Chondrocyte (in vitro differentiated cells): ENCODE measurements at regions not wholly inside any gene's neighbourhood (a gene's known extent, or its start where the extent isn't known, plus 50 kb on each side); places are given as distances from the start of the nearest gene placed in this dataset.

Source experiments
- DNase-seq: peaks from one replicate; pipeline ENCODE4 v3.0.0; 2021; ENCODE audit warnings: mixed read lengths, low spot score
- H3K27ac Mint-ChIP-seq: one replicate; pipeline ENCODE4 v1.8.0; 2021; ENCODE audit warnings: mild to moderate bottlenecking, moderate library complexity, mixed read lengths; ENCODE audit not compliant: unreplicated experiment
- H3K27me3 Mint-ChIP-seq: 2 replicates; pipeline ENCODE4 v1.8.0; 2021; ENCODE audit warnings: low read depth, mixed read lengths
- H3K36me3 Mint-ChIP-seq: 2 replicates; pipeline ENCODE4 v1.8.0; 2021; ENCODE audit warnings: low read depth, mixed read lengths
- H3K4me1 Mint-ChIP-seq: 2 replicates; pipeline ENCODE4 v1.8.0; 2021; ENCODE audit warnings: low read depth, mild to moderate bottlenecking, mixed read lengths
- H3K4me3 Mint-ChIP-seq: one replicate; pipeline ENCODE4 v1.8.0; 2021; ENCODE audit warnings: mild to moderate bottlenecking, moderate library complexity, mixed read lengths; ENCODE audit not compliant: unreplicated experiment
- H3K9me3 Mint-ChIP-seq: 2 replicates; pipeline ENCODE4 v1.8.0; 2021; ENCODE audit warnings: low read depth, mixed read lengths
- TF ChIP-seq, protein P1 (sequence below): fragments of 200-600 bp; sonication (generic); IDR thresholded peaks from 2 replicates; pipeline ENCODE4 v1.5.0; 2021; ENCODE audit warnings: antibody characterized with exemption, mild to moderate bottlenecking, moderate library complexity

GRCh38 chr12:67200386-67200785 is 68.8 kb upstream of the CAND1 start:
- Mint-ChIP-seq H3K36me3 (no peaks in the 10 kb centered on the region), H3K27me3 (peaks cover 32% of the 10 kb centered on the region), H3K27ac (no peak overlapping the region), H3K4me1 (no peaks in the 10 kb centered on the region), H3K4me3 (no peak overlapping the region), H3K9me3 (no peaks in the 10 kb centered on the region)
- TF ChIP-seq, protein P1, sequence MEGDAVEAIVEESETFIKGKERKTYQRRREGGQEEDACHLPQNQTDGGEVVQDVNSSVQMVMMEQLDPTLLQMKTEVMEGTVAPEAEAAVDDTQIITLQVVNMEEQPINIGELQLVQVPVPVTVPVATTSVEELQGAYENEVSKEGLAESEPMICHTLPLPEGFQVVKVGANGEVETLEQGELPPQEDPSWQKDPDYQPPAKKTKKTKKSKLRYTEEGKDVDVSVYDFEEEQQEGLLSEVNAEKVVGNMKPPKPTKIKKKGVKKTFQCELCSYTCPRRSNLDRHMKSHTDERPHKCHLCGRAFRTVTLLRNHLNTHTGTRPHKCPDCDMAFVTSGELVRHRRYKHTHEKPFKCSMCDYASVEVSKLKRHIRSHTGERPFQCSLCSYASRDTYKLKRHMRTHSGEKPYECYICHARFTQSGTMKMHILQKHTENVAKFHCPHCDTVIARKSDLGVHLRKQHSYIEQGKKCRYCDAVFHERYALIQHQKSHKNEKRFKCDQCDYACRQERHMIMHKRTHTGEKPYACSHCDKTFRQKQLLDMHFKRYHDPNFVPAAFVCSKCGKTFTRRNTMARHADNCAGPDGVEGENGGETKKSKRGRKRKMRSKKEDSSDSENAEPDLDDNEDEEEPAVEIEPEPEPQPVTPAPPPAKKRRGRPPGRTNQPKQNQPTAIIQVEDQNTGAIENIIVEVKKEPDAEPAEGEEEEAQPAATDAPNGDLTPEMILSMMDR: no peak
- no peak for DNase-seq

DNA sequence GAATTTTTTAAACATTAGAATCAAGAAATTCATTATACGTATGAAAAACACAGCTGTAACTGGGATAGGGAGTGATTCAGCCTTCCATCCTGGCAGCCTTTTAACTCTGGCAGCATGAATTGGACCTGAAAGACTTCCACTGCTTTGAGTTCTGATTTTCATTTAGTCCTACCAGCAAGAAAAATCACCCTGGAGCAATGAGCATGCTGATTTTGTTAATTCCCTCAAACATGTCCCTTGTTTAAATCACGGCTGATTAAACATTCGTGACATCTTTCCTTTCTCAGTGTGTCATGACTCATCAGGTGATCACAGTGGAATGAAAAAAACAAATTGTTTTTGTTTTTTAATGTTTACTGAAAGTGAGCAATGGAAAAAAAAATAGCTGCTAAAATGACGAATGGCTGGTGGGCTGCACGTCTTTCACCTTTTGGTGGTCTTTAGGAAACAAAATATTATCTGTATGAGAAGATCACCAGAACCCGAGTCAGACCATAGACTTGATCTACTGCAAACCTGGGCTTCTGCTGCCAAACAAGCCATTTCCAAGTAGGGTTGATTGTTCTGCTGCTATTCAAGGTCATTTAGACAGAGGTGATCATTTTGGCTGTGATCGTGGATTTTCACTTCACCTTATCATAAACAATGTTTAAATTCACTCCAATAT is 67.0 kb upstream of the CAND1 start:
- H3K9me3 Mint-ChIP-seq: no peaks in the 10 kb centered on the region
- TF ChIP-seq, protein P1: no peak
- H3K27me3 Mint-ChIP-seq: peaks cover 27% of the 10 kb centered on the region
- H3K36me3 Mint-ChIP-seq: no peaks in the 10 kb centered on the region
- H3K4me3 Mint-ChIP-seq: no peak overlapping the region
- no peak overlapping the region for H3K27ac Mint-ChIP-seq
- H3K4me1 Mint-ChIP-seq: no peaks in the 10 kb centered on the region
- DNase-seq: no peak

GRCh38 chr12:67202678-67203012 is 66.5 kb upstream of the CAND1 start:
- H3K4me1 Mint-ChIP-seq: no peaks in the 10 kb centered on the region
- TF ChIP-seq, protein P1: no peak
- no peak overlapping the region for H3K27ac Mint-ChIP-seq

DNA sequence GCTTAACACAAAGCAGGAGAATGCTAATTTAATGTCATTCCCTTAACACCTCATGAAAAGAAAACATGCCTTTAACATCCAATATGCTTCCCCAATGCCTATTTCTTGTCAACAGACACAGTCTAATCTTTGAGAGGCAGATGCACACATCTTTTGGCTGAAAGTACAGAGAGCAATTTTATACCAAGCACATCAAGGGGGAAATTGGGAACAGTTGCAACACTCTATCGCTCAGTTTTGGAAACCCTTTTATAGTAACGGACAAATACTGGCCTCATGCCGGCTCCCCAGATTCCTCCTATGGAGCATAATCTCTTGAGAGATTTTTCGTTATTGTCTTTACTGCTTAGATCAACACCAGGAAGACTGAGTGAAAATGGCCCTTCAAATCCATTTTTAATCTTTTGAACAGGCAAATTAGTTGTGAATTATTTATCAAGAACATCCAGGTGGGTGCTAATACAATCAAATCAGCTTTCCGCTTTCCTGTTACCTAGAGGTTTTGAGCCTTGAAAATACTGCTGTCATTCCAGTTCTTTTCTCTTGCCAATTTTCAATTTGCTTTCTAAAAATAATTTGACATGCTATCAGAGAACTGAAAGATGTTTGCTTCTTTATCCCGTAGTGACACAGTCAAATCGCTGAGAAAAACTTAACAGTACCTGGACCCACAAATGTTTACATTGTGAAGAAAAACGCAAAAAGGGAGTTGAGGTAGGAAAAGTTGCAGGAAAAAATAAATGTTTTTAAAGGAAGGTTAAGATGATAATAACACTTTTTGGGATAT is 60.7 kb upstream of the CAND1 start:
- DNase-seq: no peak
- Mint-ChIP-seq H3K36me3 (no peaks in the 10 kb centered on the region), H3K27ac (no peak overlapping the region), H3K4me3 (no peak overlapping the region), H3K27me3 (peaks cover 28% of the 10 kb centered on the region), H3K4me1 (no peaks in the 10 kb centered on the region), H3K9me3 (no peaks in the 10 kb centered on the region)
- TF ChIP-seq, protein P1: no peak

More at GRCh38 chr12:67202678-67203012, 66.5 kb upstream of the CAND1 start:
- Mint-ChIP-seq H3K9me3 (no peaks in the 10 kb centered on the region), H3K36me3 (no peaks in the 10 kb centered on the region), H3K4me3 (no peak overlapping the region), H3K27me3 (peaks cover 24% of the 10 kb centered on the region)
- DNase-seq: no peak

- Mint-ChIP-seq H3K4me3 (no peak overlapping the region), H3K27me3 (peaks cover 31% of the 10 kb centered on the region), H3K9me3 (no peaks in the 10 kb centered on the region), H3K36me3 (no peaks in the 10 kb centered on the region), H3K27ac (no peak overlapping the region), H3K4me1 (no peaks in the 10 kb centered on the region)
- TF ChIP-seq, protein P1: no peak
- no peak for DNase-seq
These were observed 58.1 kb upstream of the CAND1 start for GRCh38 chr12:67211029-67211428.
